ENCODE measurements at regions not wholly inside any gene's neighbourhood (a gene's known extent, or its start where the extent isn't known, plus 50 kb on each side); places are given as distances from the start of the nearest gene placed in this dataset.

GRCh38 chr9:80605793-80606192, 1034.0 kb downstream of the TLE4 start:
- H3K4me3 Mint-ChIP-seq (ENCODE audit: unreplicated experiment): no peak overlapping the region

GRCh38 chr9:80605129-80605528, 1033.4 kb downstream of the TLE4 start:
- Mint-ChIP-seq H3K27ac (ENCODE audit: unreplicated experiment) (no peak overlapping the region), H3K4me1 (ENCODE audit: low read depth, unreplicated experiment) (peaks cover 9% of the 10 kb centered on the region), H3K4me3 (ENCODE audit: unreplicated experiment) (no peak overlapping the region), H3K27me3 (ENCODE audit: unreplicated experiment) (no peaks in the 10 kb centered on the region), H3K9me3 (ENCODE audit: unreplicated experiment) (no peaks in the 10 kb centered on the region), H3K36me3 (ENCODE audit: unreplicated experiment) (no peaks in the 10 kb centered on the region)
- DNase-seq: no peak
- peak; percentile 16 for TF ChIP-seq CTCF (IDR thresholded peaks at IDR 0.05; ENCODE audit: partially characterized antibody, unreplicated experiment)

More at GRCh38 chr9:80605793-80606192, 1034.0 kb downstream of the TLE4 start:
- no peak for DNase-seq
- no peak for TF ChIP-seq CTCF (IDR thresholded peaks at IDR 0.05; ENCODE audit: partially characterized antibody, unreplicated experiment)
- Mint-ChIP-seq H3K4me1 (ENCODE audit: low read depth, unreplicated experiment) (peaks cover 9% of the 10 kb centered on the region), H3K9me3 (ENCODE audit: unreplicated experiment) (peaks cover under 1% of the 10 kb centered on the region), H3K27me3 (ENCODE audit: unreplicated experiment) (no peaks in the 10 kb centered on the region), H3K27ac (ENCODE audit: unreplicated experiment) (no peak overlapping the region), H3K36me3 (ENCODE audit: unreplicated experiment) (no peaks in the 10 kb centered on the region)

GRCh38 chr9:80602291-80602690, 1030.5 kb downstream of the TLE4 start:
- no peak overlapping the region for H3K27ac Mint-ChIP-seq (ENCODE audit: unreplicated experiment)

GRCh38 chr9:80596579-80596978, 1024.8 kb downstream of the TLE4 start:
- no peak for TF ChIP-seq CTCF (IDR thresholded peaks at IDR 0.05; ENCODE audit: partially characterized antibody, unreplicated experiment)
- no peaks in the 10 kb centered on the region for H3K4me1 Mint-ChIP-seq (ENCODE audit: low read depth, unreplicated experiment)
- H3K36me3 Mint-ChIP-seq (ENCODE audit: unreplicated experiment): no peaks in the 10 kb centered on the region

More at GRCh38 chr9:80602291-80602690, 1030.5 kb downstream of the TLE4 start:
- no peaks in the 10 kb centered on the region for H3K36me3 Mint-ChIP-seq (ENCODE audit: unreplicated experiment)
- H3K4me1 Mint-ChIP-seq (ENCODE audit: low read depth, unreplicated experiment): peaks cover 9% of the 10 kb centered on the region
- no peaks in the 10 kb centered on the region for H3K27me3 Mint-ChIP-seq (ENCODE audit: unreplicated experiment)
- H3K4me3 Mint-ChIP-seq (ENCODE audit: unreplicated experiment): no peak overlapping the region
- no peaks in the 10 kb centered on the region for H3K9me3 Mint-ChIP-seq (ENCODE audit: unreplicated experiment)
- DNase-seq: no peak
- TF ChIP-seq CTCF (IDR thresholded peaks at IDR 0.05; ENCODE audit: partially characterized antibody, unreplicated experiment): no peak

GRCh38 chr9:80595192-80595591, 1023.4 kb downstream of the TLE4 start:
- Mint-ChIP-seq H3K4me3 (ENCODE audit: unreplicated experiment) (no peak overlapping the region), H3K9me3 (ENCODE audit: unreplicated experiment) (no peaks in the 10 kb centered on the region), H3K27me3 (ENCODE audit: unreplicated experiment) (no peaks in the 10 kb centered on the region), H3K4me1 (ENCODE audit: low read depth, unreplicated experiment) (no peaks in the 10 kb centered on the region), H3K36me3 (ENCODE audit: unreplicated experiment) (no peaks in the 10 kb centered on the region), H3K27ac (ENCODE audit: unreplicated experiment) (no peak overlapping the region)
- TF ChIP-seq CTCF (IDR thresholded peaks at IDR 0.05; ENCODE audit: partially characterized antibody, unreplicated experiment): no peak
- DNase-seq: no peak

More at GRCh38 chr9:80596579-80596978, 1024.8 kb downstream of the TLE4 start:
- Mint-ChIP-seq H3K4me3 (ENCODE audit: unreplicated experiment) (no peak overlapping the region), H3K9me3 (ENCODE audit: unreplicated experiment) (no peaks in the 10 kb centered on the region), H3K27me3 (ENCODE audit: unreplicated experiment) (no peaks in the 10 kb centered on the region), H3K27ac (ENCODE audit: unreplicated experiment) (no peak overlapping the region)
- DNase-seq: no peak
